HEK293 (cell line): ENCODE measurements at regions not wholly inside any gene's neighbourhood (a gene's known extent, or its start where the extent isn't known, plus 50 kb on each side); places are given as distances from the start of the nearest gene placed in this dataset.

Experiments
- REST ChIP-seq: fragments of 450-650 bp; formaldehyde crosslinking; IDR thresholded peaks from 2 replicates; pipeline ENCODE4 v1.5.1; 2016; ENCODE audit warnings: missing biosample characterization, missing genetic modification characterization
- SP2 ChIP-seq: fragments of 450-650 bp; formaldehyde crosslinking; IDR thresholded peaks from 2 replicates; pipeline ENCODE4 v1.5.1; 2016; ENCODE audit warnings: missing biosample characterization, missing genetic modification characterization
- ZNF132 ChIP-seq: fragments of 450-650 bp; formaldehyde crosslinking; IDR thresholded peaks from 2 replicates; pipeline ENCODE4 v1.5.1; 2017; ENCODE audit warnings: missing biosample characterization, missing genetic modification characterization, borderline replicate concordance
- ZNF138 ChIP-seq: fragments of 450-650 bp; formaldehyde crosslinking; IDR thresholded peaks from 2 replicates; pipeline ENCODE4 v1.5.1; 2016; ENCODE audit warnings: missing biosample characterization, missing genetic modification characterization, borderline replicate concordance
- ZNF239 ChIP-seq: fragments of 450-650 bp; formaldehyde crosslinking; IDR thresholded peaks from 2 replicates; pipeline ENCODE4 v1.5.1; 2016; ENCODE audit warnings: missing biosample characterization, missing genetic modification characterization
- ZSCAN16 ChIP-seq: fragments of 450-650 bp; formaldehyde crosslinking; IDR thresholded peaks from 2 replicates; pipeline ENCODE4 v1.5.1; 2016; ENCODE audit warnings: missing biosample characterization, missing genetic modification characterization
- ZSCAN5A ChIP-seq: fragments of 450-650 bp; formaldehyde crosslinking; IDR thresholded peaks from 2 replicates; pipeline ENCODE4 v1.5.1; 2016; ENCODE audit warnings: missing biosample characterization, missing genetic modification characterization
- TF ChIP-seq, protein P1 (sequence below): fragments of 450-650 bp; formaldehyde crosslinking; IDR thresholded peaks from 2 replicates; pipeline ENCODE4 v1.5.1; 2016; ENCODE audit warnings: missing biosample characterization, missing genetic modification characterization

DNA sequence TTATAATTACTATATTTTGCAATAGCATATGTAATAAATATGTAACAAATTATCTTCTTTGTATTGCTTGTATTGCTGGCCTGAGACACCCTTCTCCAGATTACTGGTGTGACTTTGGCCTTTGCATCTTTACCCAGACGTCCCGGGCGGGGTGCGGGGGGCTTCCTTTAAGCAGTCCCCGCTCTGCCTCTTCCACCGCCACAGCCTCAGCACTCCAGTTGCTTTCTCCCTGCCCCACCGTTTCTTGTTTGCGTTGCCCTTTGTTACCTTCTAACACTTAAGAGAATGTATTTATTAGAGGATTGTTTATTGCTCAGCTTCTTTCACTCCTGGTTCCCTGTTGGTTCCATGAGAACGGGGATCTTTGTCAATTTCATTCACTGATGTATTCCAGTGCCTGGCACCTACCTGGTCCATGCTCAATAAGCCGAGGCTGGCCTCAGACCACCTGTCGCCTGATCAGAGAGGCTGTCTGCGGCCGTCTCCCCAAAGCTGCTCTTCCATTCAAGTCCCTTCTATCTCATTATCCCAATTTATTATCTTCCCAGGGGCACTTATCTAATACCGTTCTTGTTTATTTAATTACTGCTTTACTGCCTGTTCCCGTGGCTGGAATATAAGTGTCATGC, 100.5 kb upstream of the RFLNA start:
- TF ChIP-seq, protein P1, sequence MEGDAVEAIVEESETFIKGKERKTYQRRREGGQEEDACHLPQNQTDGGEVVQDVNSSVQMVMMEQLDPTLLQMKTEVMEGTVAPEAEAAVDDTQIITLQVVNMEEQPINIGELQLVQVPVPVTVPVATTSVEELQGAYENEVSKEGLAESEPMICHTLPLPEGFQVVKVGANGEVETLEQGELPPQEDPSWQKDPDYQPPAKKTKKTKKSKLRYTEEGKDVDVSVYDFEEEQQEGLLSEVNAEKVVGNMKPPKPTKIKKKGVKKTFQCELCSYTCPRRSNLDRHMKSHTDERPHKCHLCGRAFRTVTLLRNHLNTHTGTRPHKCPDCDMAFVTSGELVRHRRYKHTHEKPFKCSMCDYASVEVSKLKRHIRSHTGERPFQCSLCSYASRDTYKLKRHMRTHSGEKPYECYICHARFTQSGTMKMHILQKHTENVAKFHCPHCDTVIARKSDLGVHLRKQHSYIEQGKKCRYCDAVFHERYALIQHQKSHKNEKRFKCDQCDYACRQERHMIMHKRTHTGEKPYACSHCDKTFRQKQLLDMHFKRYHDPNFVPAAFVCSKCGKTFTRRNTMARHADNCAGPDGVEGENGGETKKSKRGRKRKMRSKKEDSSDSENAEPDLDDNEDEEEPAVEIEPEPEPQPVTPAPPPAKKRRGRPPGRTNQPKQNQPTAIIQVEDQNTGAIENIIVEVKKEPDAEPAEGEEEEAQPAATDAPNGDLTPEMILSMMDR (tag by site-specific recombination): no peak
- TF ChIP-seq SP2 (tag by site-specific recombination) (no peak), REST (no peak), ZSCAN5A (no peak), ZNF132 (tag by site-specific recombination) (no peak), ZSCAN16 (no peak), ZNF138 (tag by site-specific recombination) (no peak), ZNF239 (tag by site-specific recombination) (no peak)
